ENCODE measurements at regions not wholly inside any gene's neighbourhood (a gene's known extent, or its start where the extent isn't known, plus 50 kb on each side); places are given as distances from the start of the nearest gene placed in this dataset.
A peak's percentile ranks its signal among the peaks of the same experiment; 100 is the strongest.

GRCh38 chr5:175388531-175388930 is 55.5 kb downstream of the DRD1 start:
- TF ChIP-seq, protein P1, sequence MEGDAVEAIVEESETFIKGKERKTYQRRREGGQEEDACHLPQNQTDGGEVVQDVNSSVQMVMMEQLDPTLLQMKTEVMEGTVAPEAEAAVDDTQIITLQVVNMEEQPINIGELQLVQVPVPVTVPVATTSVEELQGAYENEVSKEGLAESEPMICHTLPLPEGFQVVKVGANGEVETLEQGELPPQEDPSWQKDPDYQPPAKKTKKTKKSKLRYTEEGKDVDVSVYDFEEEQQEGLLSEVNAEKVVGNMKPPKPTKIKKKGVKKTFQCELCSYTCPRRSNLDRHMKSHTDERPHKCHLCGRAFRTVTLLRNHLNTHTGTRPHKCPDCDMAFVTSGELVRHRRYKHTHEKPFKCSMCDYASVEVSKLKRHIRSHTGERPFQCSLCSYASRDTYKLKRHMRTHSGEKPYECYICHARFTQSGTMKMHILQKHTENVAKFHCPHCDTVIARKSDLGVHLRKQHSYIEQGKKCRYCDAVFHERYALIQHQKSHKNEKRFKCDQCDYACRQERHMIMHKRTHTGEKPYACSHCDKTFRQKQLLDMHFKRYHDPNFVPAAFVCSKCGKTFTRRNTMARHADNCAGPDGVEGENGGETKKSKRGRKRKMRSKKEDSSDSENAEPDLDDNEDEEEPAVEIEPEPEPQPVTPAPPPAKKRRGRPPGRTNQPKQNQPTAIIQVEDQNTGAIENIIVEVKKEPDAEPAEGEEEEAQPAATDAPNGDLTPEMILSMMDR (IDR thresholded peaks at IDR 0.05; ENCODE audit: insufficient read depth, low read length, severe bottlenecking): no peak
- no peak for FAIRE-seq
- H3K36me3 ChIP-seq (ENCODE audit: control insufficient read depth, insufficient read depth, low read length): no peaks in the 10 kb centered on the region
- H3K4me3 ChIP-seq (ENCODE audit: low read depth, low read length): no peak overlapping the region
- DNase-seq (ENCODE audit: low read depth): no peak
- no peaks in the 10 kb centered on the region for H3K27me3 ChIP-seq (ENCODE audit: control insufficient read depth, insufficient read depth, low read length)

DNA sequence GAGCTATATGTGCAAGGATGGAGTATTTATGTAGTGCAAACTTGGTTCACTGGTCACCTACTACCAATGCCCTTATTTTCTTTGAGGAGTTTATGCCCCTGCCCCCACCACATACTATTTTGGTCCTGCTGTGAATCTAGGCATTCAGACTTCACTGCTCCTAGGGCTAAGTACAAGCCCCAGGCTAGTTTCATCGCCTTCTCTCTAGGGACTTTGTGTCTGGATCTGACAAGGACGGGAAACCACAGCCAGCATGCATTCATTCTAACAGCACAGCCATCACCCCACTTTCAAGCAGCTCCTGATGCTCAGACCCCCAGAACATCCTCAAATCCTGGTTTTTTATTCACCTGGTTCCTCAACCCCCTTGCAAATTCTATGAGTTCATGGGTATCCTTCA is 56.8 kb downstream of the DRD1 start:
- DNase-seq (ENCODE audit: low read depth): no peak
- FAIRE-seq: no peak
- TF ChIP-seq, protein P1 (IDR thresholded peaks at IDR 0.05; ENCODE audit: insufficient read depth, low read length, severe bottlenecking): no peak
- no peaks in the 10 kb centered on the region for H3K36me3 ChIP-seq (ENCODE audit: control insufficient read depth, insufficient read depth, low read length)
- H3K27me3 ChIP-seq (ENCODE audit: control insufficient read depth, insufficient read depth, low read length): no peaks in the 10 kb centered on the region
- no peak overlapping the region for H3K4me3 ChIP-seq (ENCODE audit: low read depth, low read length)

- FAIRE-seq (no peak), DNase-seq (ENCODE audit: low read depth) (no peak)
- H3K27me3 ChIP-seq (ENCODE audit: control insufficient read depth, insufficient read depth, low read length): no peaks in the 10 kb centered on the region
- no peak overlapping the region for H3K4me3 ChIP-seq (ENCODE audit: low read depth, low read length)
- H3K36me3 ChIP-seq (ENCODE audit: control insufficient read depth, insufficient read depth, low read length): no peaks in the 10 kb centered on the region
- TF ChIP-seq, protein P1 (IDR thresholded peaks at IDR 0.05; ENCODE audit: insufficient read depth, low read length, severe bottlenecking): no peak
Measured at GRCh38 chr5:175386526-175386925, 57.5 kb downstream of the DRD1 start.

DNA sequence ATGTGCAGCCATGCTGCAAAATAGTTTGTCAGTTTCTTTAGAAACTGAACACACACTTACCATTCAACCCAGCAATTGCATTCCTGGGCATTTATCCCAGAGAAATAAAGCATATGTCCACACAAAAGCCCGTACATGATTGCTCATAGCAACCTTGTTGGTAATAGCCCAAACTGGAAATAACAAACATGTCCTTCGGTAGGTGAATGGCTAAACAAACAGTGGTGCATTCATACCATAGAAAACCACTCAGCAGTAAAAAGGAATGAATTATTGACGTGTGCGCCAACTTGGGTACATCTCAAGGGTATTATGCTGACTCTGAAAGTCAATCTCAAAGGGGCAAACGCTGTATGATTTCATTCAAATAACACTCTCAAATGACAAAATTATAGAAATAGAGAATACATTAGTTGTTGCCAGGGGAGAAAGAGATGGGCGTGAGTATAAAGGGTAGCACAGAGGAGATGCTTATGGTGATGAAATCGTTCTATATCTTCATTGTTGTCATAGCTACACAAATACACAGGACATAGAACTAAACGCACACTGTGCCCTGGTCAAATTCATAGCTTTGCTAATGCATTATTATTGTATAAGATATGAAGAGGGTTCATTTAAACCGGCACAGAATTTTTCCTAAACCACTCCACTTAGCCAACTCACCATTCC is 58.2 kb downstream of the DRD1 start:
- Histone ChIP-seq H3K36me3 (ENCODE audit: control insufficient read depth, insufficient read depth, low read length) (no peaks in the 10 kb centered on the region), H3K27me3 (ENCODE audit: control insufficient read depth, insufficient read depth, low read length) (no peaks in the 10 kb centered on the region), H3K4me3 (ENCODE audit: low read depth, low read length) (no peak overlapping the region)
- no peak for FAIRE-seq
- TF ChIP-seq, protein P1 (IDR thresholded peaks at IDR 0.05; ENCODE audit: insufficient read depth, low read length, severe bottlenecking): no peak
- DNase-seq (ENCODE audit: low read depth): peak; percentile 71

GRCh38 chr5:175384724-175385552 is 59.0 kb downstream of the DRD1 start:
- H3K36me3 ChIP-seq (ENCODE audit: control insufficient read depth, insufficient read depth, low read length): no peaks in the 10 kb centered on the region
- H3K27me3 ChIP-seq (ENCODE audit: control insufficient read depth, insufficient read depth, low read length): no peaks in the 10 kb centered on the region
- TF ChIP-seq, protein P1 (IDR thresholded peaks at IDR 0.05; ENCODE audit: insufficient read depth, low read length, severe bottlenecking): no peak
- no peak overlapping the region for H3K4me3 ChIP-seq (ENCODE audit: low read depth, low read length)
- DNase-seq (ENCODE audit: low read depth) (no peak), FAIRE-seq (no peak)
